Activated CD8-positive, alpha-beta memory T cell treated with anti-CD3 and anti-CD28 coated beads, Interleukin-2, amount 10 ng/mL, durations not matched to agents 7 days and 5 days (primary cell): ENCODE measurements at regions not wholly inside any gene's neighbourhood (a gene's known extent, or its start where the extent isn't known, plus 50 kb on each side); places are given as distances from the start of the nearest gene placed in this dataset.

Source experiments
- ATAC-seq: fragments of 150-1000 bp; cut with Tn5 transposase; one replicate; pipeline ENCODE4 v1.10.0; 2021; ENCODE audit warnings: moderate library complexity
- CTCF ChIA-PET: fragments of 350-600 bp; sonication (Branson Sonifier 250); formaldehyde crosslinking; loops from one replicate; lab custom pipeline; 2021; ENCODE audit warnings: antibody characterized with exemption; lab: Charles Lee
- DNase-seq: peaks from one replicate; pipeline ENCODE4 v3.0.0-alpha.2; 2020
- H3K27ac Mint-ChIP-seq: one replicate; pipeline ENCODE4 v1.8.0; 2021; ENCODE audit warnings: mild to moderate bottlenecking, mixed read lengths
- H3K27me3 Mint-ChIP-seq: one replicate; pipeline ENCODE4 v1.8.0; 2021; ENCODE audit warnings: mixed read lengths
- H3K36me3 Mint-ChIP-seq: one replicate; pipeline ENCODE4 v1.8.0; 2021; ENCODE audit warnings: mild to moderate bottlenecking, mixed read lengths
- H3K4me1 Mint-ChIP-seq: one replicate; pipeline ENCODE4 v1.8.0; 2021; ENCODE audit warnings: mixed read lengths
- H3K4me3 Mint-ChIP-seq: one replicate; pipeline ENCODE4 v1.8.0; 2021; ENCODE audit warnings: mild to moderate bottlenecking, moderate library complexity, mixed read lengths
- H3K9me3 Mint-ChIP-seq: one replicate; pipeline ENCODE4 v1.8.0; 2022; ENCODE audit warnings: low read depth, mixed read lengths

DNA sequence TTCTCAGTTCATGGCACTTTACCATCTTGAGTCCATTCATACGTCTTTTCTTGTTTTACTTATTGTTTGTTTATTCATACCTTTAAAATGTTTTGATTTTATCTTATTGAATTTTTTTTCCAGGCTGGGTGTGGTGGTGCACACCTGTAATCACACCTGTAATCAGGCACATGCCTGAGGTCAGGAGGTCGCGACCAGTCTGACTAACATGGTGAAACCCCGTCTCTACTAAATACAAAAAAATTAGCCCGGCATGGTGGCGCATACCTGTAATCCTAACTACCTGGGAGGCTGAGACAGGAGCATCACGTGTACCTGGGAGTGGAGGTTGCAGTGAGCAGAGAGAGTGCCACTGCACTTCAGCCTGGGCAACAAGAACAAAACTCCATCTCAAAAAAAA lies 104.1 kb upstream of the MROH9 start:
- H3K36me3 Mint-ChIP-seq: no peaks in the 10 kb centered on the region
- no peak for ATAC-seq

DNA sequence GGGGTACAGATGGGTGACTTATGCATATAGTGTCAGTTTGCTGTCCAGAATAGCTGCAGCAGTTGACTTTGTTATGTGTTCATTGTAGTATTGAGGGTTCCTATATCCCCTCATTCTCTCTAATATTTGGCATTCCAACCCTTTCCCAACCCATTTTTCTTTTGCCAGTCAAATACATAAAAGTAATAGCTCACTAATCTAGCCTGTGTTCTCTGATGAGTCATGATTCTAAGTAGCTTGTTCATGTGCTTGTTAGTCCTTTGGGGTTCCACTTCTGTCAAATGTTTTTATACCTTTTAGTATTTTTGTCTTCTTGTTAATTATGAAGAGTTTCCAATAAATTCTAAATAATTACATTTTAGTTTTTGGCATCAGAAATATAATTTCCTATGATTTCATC lies 99.2 kb upstream of the MROH9 start:
- H3K4me1 Mint-ChIP-seq: no peaks in the 10 kb centered on the region
- no peak for DNase-seq
- H3K27ac Mint-ChIP-seq: no peak overlapping the region
- H3K36me3 Mint-ChIP-seq: no peaks in the 10 kb centered on the region
- no peak for ATAC-seq
- no peaks in the 10 kb centered on the region for H3K27me3 Mint-ChIP-seq
- CTCF ChIA-PET: no interaction called here
- no peaks in the 10 kb centered on the region for H3K9me3 Mint-ChIP-seq
- H3K4me3 Mint-ChIP-seq: no peak overlapping the region

More for the DNA sequence above, 104.1 kb upstream of the MROH9 start:
- H3K9me3 Mint-ChIP-seq: no peaks in the 10 kb centered on the region
- no peak overlapping the region for H3K27ac Mint-ChIP-seq
- no peak for DNase-seq
- H3K4me3 Mint-ChIP-seq: no peak overlapping the region
- H3K27me3 Mint-ChIP-seq: no peaks in the 10 kb centered on the region
- CTCF ChIA-PET: no interaction called here
- H3K4me1 Mint-ChIP-seq: no peaks in the 10 kb centered on the region

DNA sequence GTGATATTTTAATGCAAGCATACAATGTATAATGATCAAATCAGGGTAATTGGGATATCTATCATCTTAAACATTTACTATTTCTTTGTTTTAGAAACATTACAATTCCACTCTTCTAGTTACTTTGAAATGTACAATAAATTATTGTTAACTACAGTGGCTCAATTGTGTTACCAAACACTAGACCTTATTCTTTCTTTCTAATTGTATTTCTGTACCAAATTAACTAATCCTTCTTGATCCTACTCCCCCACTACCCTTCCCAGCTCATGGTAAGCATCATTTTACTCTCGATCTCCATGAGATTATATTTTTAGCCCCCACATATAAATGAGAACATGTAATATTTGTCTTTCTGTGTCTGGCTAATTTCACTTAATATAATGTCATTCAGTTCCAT lies 95.0 kb upstream of the MROH9 start:
- no peaks in the 10 kb centered on the region for H3K36me3 Mint-ChIP-seq
- H3K4me1 Mint-ChIP-seq: no peaks in the 10 kb centered on the region
- DNase-seq: no peak
- no peak overlapping the region for H3K27ac Mint-ChIP-seq
- no peak for ATAC-seq
- no peaks in the 10 kb centered on the region for H3K9me3 Mint-ChIP-seq
- no peaks in the 10 kb centered on the region for H3K27me3 Mint-ChIP-seq
- CTCF ChIA-PET: no interaction called here
- H3K4me3 Mint-ChIP-seq: no peak overlapping the region

DNA sequence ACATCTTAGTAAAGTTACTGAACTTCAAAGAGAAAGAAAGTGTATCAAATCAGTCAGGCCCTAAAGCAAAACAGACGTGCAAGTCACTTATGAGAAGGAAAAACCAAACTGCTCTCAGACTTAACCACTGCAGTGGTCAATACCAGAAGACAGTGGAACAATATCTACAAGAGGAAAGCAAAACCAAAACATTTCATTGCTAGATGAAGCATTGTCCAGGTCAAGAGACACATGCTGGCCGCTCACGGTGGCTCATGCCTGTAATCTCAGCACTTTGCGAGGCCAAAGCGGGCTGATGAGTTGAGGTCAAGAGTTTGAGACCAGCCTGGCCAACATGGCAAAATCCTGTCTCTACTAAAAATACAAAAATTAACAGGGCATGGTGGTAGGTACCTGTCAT lies 82.0 kb upstream of the MROH9 start:
- no peak overlapping the region for H3K27ac Mint-ChIP-seq
- DNase-seq (no peak), ATAC-seq (no peak)
- CTCF ChIA-PET: no interaction called here
- H3K36me3 Mint-ChIP-seq: no peaks in the 10 kb centered on the region
- peaks cover 5% of the 10 kb centered on the region for H3K4me1 Mint-ChIP-seq
- H3K27me3 Mint-ChIP-seq: peaks cover 6% of the 10 kb centered on the region
- no peak overlapping the region for H3K4me3 Mint-ChIP-seq
- no peaks in the 10 kb centered on the region for H3K9me3 Mint-ChIP-seq

DNA sequence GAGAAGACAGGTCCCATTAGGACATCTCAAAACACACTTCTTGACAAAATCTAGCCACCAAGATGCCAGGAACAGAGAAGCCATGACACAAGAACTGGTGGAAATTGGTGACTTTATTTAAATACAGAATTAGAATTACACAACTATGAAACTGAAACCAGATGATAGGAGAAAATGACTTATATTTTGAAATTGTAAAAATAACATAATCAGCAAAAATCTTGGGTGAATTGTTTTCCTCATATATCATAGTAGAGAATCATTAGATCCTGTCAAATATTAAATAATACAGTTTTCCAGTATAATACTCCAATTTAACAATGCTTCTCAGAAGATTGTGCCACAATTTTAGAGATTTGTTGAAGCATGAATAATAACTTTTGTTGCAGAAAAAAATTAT lies 81.5 kb upstream of the MROH9 start:
- no peak overlapping the region for H3K4me3 Mint-ChIP-seq
- H3K27ac Mint-ChIP-seq: no peak overlapping the region
- H3K4me1 Mint-ChIP-seq: peaks cover 5% of the 10 kb centered on the region
- peaks cover 6% of the 10 kb centered on the region for H3K27me3 Mint-ChIP-seq
- DNase-seq (no peak), ATAC-seq (no peak)
- CTCF ChIA-PET: no interaction called here
- no peaks in the 10 kb centered on the region for H3K36me3 Mint-ChIP-seq
- peaks cover under 1% of the 10 kb centered on the region for H3K9me3 Mint-ChIP-seq

DNA sequence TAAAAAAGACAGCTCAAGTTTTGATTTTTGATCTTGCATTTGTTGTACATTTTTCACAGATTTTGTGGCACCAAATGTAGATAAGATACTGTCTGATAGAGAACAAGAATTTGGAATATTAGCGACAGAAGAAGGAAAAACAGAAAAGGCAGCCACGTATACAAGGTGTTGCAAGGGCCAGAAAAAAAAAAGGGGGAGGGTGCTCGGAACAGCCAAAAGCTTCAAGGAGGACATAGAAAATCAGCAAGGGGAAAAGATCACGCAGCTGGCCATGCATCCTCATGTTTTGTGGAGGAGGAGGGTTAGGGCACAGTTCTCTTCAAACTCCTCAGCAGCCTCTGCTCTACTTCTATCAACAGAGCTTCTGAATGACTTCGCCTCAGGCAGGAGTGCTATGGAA lies 80.7 kb upstream of the MROH9 start:
- no peak overlapping the region for H3K27ac Mint-ChIP-seq
- H3K4me3 Mint-ChIP-seq: no peak overlapping the region
- H3K9me3 Mint-ChIP-seq: peaks cover 2% of the 10 kb centered on the region
- DNase-seq (no peak), ATAC-seq (no peak)
- peaks cover 6% of the 10 kb centered on the region for H3K27me3 Mint-ChIP-seq
- CTCF ChIA-PET: no interaction called here
- peaks cover 5% of the 10 kb centered on the region for H3K4me1 Mint-ChIP-seq
- no peaks in the 10 kb centered on the region for H3K36me3 Mint-ChIP-seq

DNA sequence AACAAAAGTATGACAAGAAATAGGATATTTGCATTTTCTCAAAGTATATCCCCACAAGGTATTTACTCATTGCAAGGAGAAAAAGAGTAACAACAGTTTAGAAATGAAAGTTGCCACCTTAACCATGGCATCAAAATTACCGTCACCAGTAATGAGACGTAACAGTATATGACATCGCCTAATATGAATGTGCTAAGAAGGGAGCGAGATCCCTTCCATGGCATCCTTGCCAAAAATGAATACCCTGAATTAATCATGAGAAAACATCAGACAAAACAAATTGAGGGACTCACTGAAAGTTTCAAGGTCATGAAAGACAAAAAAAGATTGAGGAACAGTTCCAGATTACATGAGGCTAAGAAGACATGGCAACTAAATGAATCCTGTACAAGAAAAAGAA lies 78.9 kb upstream of the MROH9 start:
- Mint-ChIP-seq H3K27ac (no peak overlapping the region), H3K4me1 (peaks cover 5% of the 10 kb centered on the region), H3K36me3 (no peaks in the 10 kb centered on the region), H3K4me3 (no peak overlapping the region), H3K27me3 (peaks cover 5% of the 10 kb centered on the region), H3K9me3 (peaks cover 2% of the 10 kb centered on the region)
- DNase-seq: no peak
- CTCF ChIA-PET: no interaction called here
- no peak for ATAC-seq

DNA sequence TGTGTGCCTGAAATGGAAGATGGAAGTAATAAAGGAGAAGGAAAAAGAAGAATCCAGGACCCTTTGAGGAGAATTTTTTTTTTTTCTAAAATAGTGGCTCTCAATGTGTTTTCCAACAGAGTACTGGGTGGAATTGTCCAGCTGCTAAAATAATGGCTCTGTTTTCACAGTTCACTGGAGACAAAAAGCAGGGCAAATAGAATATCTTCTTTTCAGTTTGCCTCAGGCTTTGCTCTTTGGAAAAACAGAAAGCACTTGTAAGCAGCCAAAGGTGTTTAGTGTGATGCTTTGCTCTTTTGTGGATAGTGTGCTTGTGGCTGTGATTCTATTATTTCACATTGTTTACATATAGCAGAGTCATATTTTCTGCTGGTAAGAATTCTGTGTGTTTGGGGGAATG lies 77.4 kb upstream of the MROH9 start:
- Mint-ChIP-seq H3K27me3 (no peaks in the 10 kb centered on the region), H3K4me3 (no peak overlapping the region), H3K36me3 (no peaks in the 10 kb centered on the region), H3K4me1 (peaks cover 3% of the 10 kb centered on the region), H3K9me3 (peaks cover 2% of the 10 kb centered on the region), H3K27ac (no peak overlapping the region)
- no peak for ATAC-seq
- no peak for DNase-seq
- CTCF ChIA-PET: no interaction called here

DNA sequence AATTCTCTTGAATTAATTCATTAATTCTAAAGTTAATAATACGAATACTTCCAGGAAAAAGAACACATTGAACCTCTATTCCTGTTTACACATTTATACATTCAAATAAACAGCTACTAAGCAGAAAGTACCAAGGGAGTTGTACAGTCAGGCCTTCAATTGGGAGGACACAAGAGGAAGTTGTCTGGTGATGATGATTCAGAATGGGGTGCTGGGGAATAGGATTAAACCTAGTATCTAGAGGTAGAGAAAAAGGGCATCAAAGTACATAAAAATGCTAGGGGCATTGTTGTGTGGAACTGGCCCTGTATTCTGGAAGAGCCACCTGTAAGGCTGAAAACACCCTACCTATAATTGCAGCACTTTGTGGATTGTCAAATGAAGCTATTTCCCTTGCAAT lies 71.7 kb upstream of the MROH9 start:
- Mint-ChIP-seq H3K4me3 (no peak overlapping the region), H3K27me3 (peaks cover 4% of the 10 kb centered on the region), H3K9me3 (peaks cover 2% of the 10 kb centered on the region), H3K4me1 (no peaks in the 10 kb centered on the region), H3K27ac (no peak overlapping the region), H3K36me3 (no peaks in the 10 kb centered on the region)
- CTCF ChIA-PET: no interaction called here
- ATAC-seq (no peak), DNase-seq (no peak)

DNA sequence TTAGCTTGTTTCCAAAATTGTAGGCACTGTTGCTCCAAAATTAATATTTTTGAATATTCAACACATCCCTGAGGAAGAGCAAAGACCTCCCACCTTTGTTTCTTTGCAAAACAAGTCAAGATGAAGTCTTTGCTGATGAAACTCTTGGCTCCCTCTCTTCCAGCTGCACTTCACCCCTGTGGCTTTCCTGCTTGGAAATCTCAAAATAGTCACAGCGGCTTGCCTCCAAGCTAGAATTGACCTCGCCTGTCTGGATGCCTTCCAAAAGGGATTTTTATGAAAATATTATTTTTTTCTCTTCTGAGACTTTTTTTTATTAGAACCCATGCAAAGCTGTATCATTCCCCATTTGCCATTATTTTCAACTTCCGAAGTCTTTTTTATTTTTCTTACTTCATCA lies 71.1 kb upstream of the MROH9 start:
- H3K4me3 Mint-ChIP-seq: no peak overlapping the region
- DNase-seq (no peak), ATAC-seq (no peak)
- H3K27ac Mint-ChIP-seq: no peak overlapping the region
- H3K4me1 Mint-ChIP-seq: no peaks in the 10 kb centered on the region
- H3K9me3 Mint-ChIP-seq: no peaks in the 10 kb centered on the region
- no peaks in the 10 kb centered on the region for H3K36me3 Mint-ChIP-seq
- CTCF ChIA-PET: no interaction called here
- H3K27me3 Mint-ChIP-seq: peaks cover 4% of the 10 kb centered on the region

DNA sequence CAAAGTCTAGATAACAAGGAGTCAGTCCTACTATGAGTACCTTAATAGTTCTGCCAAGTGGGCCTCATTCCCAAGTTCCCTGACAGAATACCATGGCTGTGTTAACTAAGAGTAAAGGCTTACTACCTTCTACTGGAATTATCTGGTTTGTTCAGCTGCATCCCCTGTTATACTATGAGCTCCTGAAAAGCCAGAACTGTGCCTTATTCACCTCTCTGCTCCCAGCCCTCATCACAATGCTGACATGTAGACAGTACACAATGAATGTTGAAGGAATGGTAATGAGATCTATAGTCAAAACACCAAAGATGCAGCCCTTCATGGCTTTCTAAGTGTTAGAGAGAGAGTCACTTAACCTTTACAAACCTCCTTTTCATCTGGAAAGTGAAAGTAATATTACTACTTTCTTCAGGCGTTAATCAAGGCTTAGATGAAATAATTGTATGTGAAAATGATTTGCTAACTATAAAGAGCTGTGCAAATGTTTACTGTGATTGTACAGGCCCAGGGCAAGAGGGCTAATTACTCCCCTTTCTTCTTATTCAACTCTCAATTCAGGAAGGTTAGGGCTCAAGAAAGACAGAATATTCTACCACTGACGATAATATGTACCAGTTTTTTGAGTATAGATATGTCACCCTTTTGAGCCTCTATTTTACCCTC lies 70.3 kb upstream of the MROH9 start:
- CTCF ChIA-PET: no interaction called here

DNA sequence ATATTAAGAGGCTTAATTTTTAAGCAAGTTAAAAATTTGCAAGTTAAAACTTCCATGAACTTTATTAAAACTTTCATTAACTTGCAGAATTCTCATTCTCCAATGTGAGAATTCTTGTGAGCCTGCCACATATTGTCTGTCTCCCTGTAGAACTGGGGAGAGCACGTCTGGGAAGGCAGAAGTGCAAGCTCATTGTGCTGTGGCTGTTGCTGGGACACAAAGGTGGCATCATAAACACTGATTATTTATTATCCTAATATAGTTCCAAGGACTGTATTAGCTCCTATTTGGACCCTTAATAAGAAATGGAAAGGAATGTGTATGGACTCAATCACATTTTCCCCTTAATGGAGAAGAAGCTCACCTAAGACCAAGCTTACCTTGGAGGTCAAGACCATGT lies 68.7 kb upstream of the MROH9 start:
- H3K36me3 Mint-ChIP-seq: no peaks in the 10 kb centered on the region
- DNase-seq: no peak
- no peak overlapping the region for H3K4me3 Mint-ChIP-seq
- no peak overlapping the region for H3K27ac Mint-ChIP-seq
- no peaks in the 10 kb centered on the region for H3K4me1 Mint-ChIP-seq
- no peak for ATAC-seq
- CTCF ChIA-PET: no interaction called here
- peaks cover 7% of the 10 kb centered on the region for H3K27me3 Mint-ChIP-seq
- no peaks in the 10 kb centered on the region for H3K9me3 Mint-ChIP-seq

More for the DNA sequence above, 70.3 kb upstream of the MROH9 start:
- H3K4me3 Mint-ChIP-seq: no peak overlapping the region
- H3K4me1 Mint-ChIP-seq: no peaks in the 10 kb centered on the region
- no peaks in the 10 kb centered on the region for H3K36me3 Mint-ChIP-seq
- no peaks in the 10 kb centered on the region for H3K9me3 Mint-ChIP-seq
- no peak for ATAC-seq
- DNase-seq: no peak
- H3K27ac Mint-ChIP-seq: no peak overlapping the region
- H3K27me3 Mint-ChIP-seq: peaks cover 6% of the 10 kb centered on the region

DNA sequence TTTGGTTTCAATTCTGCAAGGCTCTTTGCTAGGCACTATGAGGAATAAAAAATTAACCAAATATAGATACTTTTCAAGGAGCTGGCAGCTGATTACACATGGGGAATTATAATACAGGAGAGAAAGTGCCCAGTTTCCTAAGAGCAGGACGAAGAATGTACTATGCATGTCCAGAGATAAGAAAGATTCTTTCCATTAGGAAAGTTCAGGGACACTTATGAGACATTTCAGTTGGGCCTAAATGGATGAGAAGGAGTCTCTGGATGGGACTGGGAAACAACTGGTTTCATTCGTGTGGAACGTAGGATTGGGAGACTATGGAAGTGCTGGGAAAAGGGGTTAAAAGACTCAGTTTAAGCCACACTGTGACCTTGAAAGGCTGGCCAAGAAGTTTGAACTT lies 63.5 kb upstream of the MROH9 start:
- peaks cover 7% of the 10 kb centered on the region for H3K27me3 Mint-ChIP-seq
- H3K27ac Mint-ChIP-seq: no peak overlapping the region
- no peak overlapping the region for H3K4me3 Mint-ChIP-seq
- ATAC-seq: no peak
- H3K4me1 Mint-ChIP-seq: no peaks in the 10 kb centered on the region
- no peak for DNase-seq
- CTCF ChIA-PET: no interaction called here
- no peaks in the 10 kb centered on the region for H3K9me3 Mint-ChIP-seq
- no peaks in the 10 kb centered on the region for H3K36me3 Mint-ChIP-seq

DNA sequence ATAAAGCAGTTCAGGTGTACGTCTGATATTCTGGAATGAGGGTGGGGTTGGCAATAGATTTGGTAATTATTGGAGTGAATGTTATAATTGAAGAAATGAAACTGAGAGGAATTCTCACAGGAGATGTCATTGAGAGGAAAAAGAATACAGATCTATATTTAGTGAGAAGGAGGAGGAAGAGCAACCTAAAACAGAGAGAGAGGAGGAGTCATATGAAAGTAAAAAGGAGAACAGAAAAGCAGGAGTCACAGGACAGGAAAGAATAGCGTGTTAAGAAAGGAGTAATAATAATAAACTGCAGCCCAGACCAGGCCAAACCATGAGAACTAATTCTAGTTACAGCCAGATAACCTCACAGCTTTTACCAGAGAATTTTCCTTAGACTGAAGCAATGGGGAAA lies 62.7 kb upstream of the MROH9 start:
- Mint-ChIP-seq H3K27me3 (peaks cover 7% of the 10 kb centered on the region), H3K4me1 (no peaks in the 10 kb centered on the region), H3K27ac (no peak overlapping the region), H3K9me3 (no peaks in the 10 kb centered on the region), H3K36me3 (no peaks in the 10 kb centered on the region), H3K4me3 (no peak overlapping the region)
- CTCF ChIA-PET: no interaction called here
- ATAC-seq (no peak), DNase-seq (no peak)

DNA sequence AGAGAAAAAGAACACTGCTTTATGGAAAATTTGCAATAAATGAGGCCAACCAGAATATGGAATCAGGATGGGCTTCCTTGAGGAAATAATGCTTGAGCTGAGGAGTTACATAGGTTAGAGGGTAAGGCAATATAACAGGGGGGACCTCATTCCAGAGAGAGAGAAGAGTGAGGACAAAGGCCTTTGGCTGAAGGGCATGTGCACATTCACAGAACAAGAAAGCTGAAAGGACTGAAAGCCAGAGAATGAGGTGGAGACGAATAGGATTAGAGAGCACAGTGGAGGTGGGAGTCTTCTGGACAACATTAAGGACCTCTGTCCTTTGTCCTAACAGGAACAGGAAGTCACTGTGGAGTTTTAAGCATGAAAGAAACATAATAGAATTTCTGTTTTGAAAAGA lies 60.7 kb upstream of the MROH9 start:
- Mint-ChIP-seq H3K27ac (no peak overlapping the region), H3K4me1 (no peaks in the 10 kb centered on the region), H3K27me3 (peaks cover 3% of the 10 kb centered on the region), H3K4me3 (no peak overlapping the region), H3K36me3 (no peaks in the 10 kb centered on the region), H3K9me3 (peaks cover 2% of the 10 kb centered on the region)
- CTCF ChIA-PET: no interaction called here
- DNase-seq (no peak), ATAC-seq (no peak)
